ENCODE measurements at regions not wholly inside any gene's neighbourhood (a gene's known extent, or its start where the extent isn't known, plus 50 kb on each side); places are given as distances from the start of the nearest gene placed in this dataset.

DNA sequence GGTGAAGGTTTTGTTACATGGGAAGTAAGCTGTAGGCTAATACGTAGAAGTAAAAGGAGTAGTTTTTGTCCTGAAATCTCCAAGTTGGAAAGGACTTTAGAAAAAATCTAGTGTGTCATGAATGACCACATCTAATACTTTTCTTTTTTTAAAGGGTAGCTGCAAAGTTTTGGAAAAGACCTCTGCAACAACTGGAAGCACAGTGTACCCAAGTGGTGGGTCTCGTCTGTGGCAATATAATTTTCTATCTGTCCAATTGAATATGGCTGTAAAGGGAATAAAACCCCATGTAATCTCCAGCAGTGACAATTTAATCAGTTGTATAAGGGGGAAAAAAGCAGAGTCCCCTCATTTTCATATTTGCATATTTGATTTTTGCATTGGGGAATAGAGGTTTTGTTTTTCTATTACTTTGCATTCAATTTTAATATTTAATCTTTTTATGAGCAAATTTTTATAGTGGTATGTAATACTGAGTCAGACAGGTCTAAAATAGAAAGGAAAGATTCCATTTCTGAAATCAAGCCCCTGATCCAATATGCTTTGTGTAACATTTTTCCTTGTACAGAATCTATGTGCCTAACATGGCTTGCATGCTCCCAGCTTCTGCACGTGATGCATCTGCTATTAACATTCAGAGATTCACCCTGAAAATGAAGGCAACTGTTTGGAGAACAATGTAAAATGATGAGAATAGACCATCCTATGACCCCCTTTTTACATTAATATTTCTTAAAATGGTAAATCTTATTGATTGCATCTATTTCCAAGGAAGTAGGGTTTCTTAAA lies 531.4 kb downstream of the ZIC1 start:
- no peak for TF ChIP-seq CTCF (IDR thresholded peaks at IDR 0.05 in 4 of 5, conservative IDR thresholded peaks at IDR 0.05 in 1 of 5)
- no peak for TF ChIP-seq POLR2A (IDR thresholded peaks at IDR 0.05)
